ENCODE measurements at regions not wholly inside any gene's neighbourhood (a gene's known extent, or its start where the extent isn't known, plus 50 kb on each side); places are given as distances from the start of the nearest gene placed in this dataset.

GRCh38 chr12:72144553-72144952 lies 127.6 kb upstream of the TRHDE start:
- TF ChIP-seq POLR2AphosphoS5 (IDR thresholded peaks at IDR 0.05; ENCODE audit: low read depth, low read length) (no peak), POLR2A (IDR thresholded peaks at IDR 0.05; ENCODE audit: low read depth, low read length) (no peak)

Measured in GM12891 (cell line).